OCI-LY7 (cell line): ENCODE measurements at regions not wholly inside any gene's neighbourhood (a gene's known extent, or its start where the extent isn't known, plus 50 kb on each side); places are given as distances from the start of the nearest gene placed in this dataset.

ENCODE experiments used
- BruUV-seq: library from RNA; stranded (reverse); fragments of 400-500 nt; replicated peaks from 2 replicates; lab custom pipeline; 2021; lab: Mats Ljungman, UMichigan
- CTCF ChIA-PET: fragments of 300-600 bp; sonication (Branson Sonifier 250); formaldehyde crosslinking; loops from one replicate; lab custom pipeline; 2022; ENCODE audit warnings: antibody characterized with exemption; ENCODE audit not compliant: unreplicated experiment; lab: Charles Lee
- POLR2A ChIA-PET: fragments of 300-600 bp; sonication (Branson Sonifier 250); formaldehyde crosslinking; loops from one replicate; lab custom pipeline; 2022; ENCODE audit warnings: antibody characterized with exemption; lab: Charles Lee
- DNase-seq: peaks from one replicate; pipeline ENCODE4 v3.0.0-alpha.2; 2015; ENCODE audit warnings: low spot score
- H2AFZ ChIP-seq: fragments of 200-600 bp; sonication (generic), shearing (Covaris generic); 2 replicates; pipeline ENCODE4 v1.6.1; 2014; ENCODE audit warnings: mild to moderate bottlenecking, antibody characterized with exemption, low read length, moderate library complexity
- H3K27ac ChIP-seq: fragments of 200-600 bp; sonication (generic); 2 replicates; pipeline ENCODE4 v1.5.1; 2014; ENCODE audit warnings: mixed run types, low read depth, mild to moderate bottlenecking, moderate library complexity, low read length, inconsistent platforms; ENCODE audit not compliant: poor library complexity, severe bottlenecking
- H3K36me3 ChIP-seq: fragments of 200-600 bp; sonication (generic); 2 replicates; pipeline ENCODE4 v1.6.1; 2014; ENCODE audit warnings: mild to moderate bottlenecking, antibody characterized with exemption, low read length, moderate library complexity, mixed read lengths; ENCODE audit not compliant: insufficient read depth
- H3K4me1 ChIP-seq: fragments of 200-600 bp; sonication (generic); 2 replicates; pipeline ENCODE4 v1.5.1; 2014; ENCODE audit warnings: mild to moderate bottlenecking, low read length; ENCODE audit not compliant: insufficient read depth, poor library complexity, severe bottlenecking
- H3K4me2 ChIP-seq: fragments of 200-600 bp; sonication (generic); 2 replicates; pipeline ENCODE4 v1.6.1; 2014; ENCODE audit warnings: mild to moderate bottlenecking, low read length
- H3K4me3 ChIP-seq: fragments of 200-600 bp; sonication (generic); 2 replicates; pipeline ENCODE4 v1.5.1; 2014; ENCODE audit warnings: mild to moderate bottlenecking, low read depth, low read length; ENCODE audit not compliant: poor library complexity, severe bottlenecking
- H3K79me2 ChIP-seq: fragments of 200-600 bp; sonication (generic); 2 replicates; pipeline ENCODE4 v1.6.1; 2016; ENCODE audit warnings: low read depth, mild to moderate bottlenecking, low read length, moderate library complexity, mixed read lengths; ENCODE audit not compliant: insufficient read depth
- H3K9me2 ChIP-seq: fragments of 200-600 bp; sonication (generic); 2 replicates; pipeline ENCODE4 v1.6.1; 2016; ENCODE audit warnings: mild to moderate bottlenecking, low read length, mixed read lengths; ENCODE audit not compliant: insufficient read depth
- H3K9me3 ChIP-seq: fragments of 200-600 bp; sonication (generic); 2 replicates; pipeline ENCODE4 v1.6.1; 2014; ENCODE audit warnings: mild to moderate bottlenecking, mixed run types, low read length, mixed read lengths
- H4K20me1 ChIP-seq: fragments of 200-600 bp; sonication (generic); 2 replicates; pipeline ENCODE4 v1.6.1; 2014; ENCODE audit warnings: mild to moderate bottlenecking, antibody characterized with exemption, low read length, moderate library complexity, mixed read lengths; ENCODE audit not compliant: insufficient read depth
- EZH2phosphoT487 ChIP-seq: fragments of 200-600 bp; sonication (generic); IDR thresholded peaks from 2 replicates; pipeline ENCODE4 v1.6.1; 2018; ENCODE audit warnings: low read depth, borderline replicate concordance, mild to moderate bottlenecking, mixed run types, antibody characterized with exemption, low read length, moderate library complexity, mixed read lengths
- intact Hi-C: fragments of 100-400 bp; cut with micrococcal nuclease; formaldehyde crosslinking; loops from one replicate; pipeline ENCODE4 v1.10.0; 2022; ENCODE audit not compliant: unreplicated experiment
- TF ChIP-seq, protein P1 (sequence below): fragments of 200-600 bp; sonication (generic); conservative IDR thresholded peaks from 2 replicates; pipeline ENCODE4 v1.5.1; 2014; ENCODE audit warnings: mild to moderate bottlenecking, antibody characterized with exemption, low read length, moderate library complexity, mixed read lengths

DNA sequence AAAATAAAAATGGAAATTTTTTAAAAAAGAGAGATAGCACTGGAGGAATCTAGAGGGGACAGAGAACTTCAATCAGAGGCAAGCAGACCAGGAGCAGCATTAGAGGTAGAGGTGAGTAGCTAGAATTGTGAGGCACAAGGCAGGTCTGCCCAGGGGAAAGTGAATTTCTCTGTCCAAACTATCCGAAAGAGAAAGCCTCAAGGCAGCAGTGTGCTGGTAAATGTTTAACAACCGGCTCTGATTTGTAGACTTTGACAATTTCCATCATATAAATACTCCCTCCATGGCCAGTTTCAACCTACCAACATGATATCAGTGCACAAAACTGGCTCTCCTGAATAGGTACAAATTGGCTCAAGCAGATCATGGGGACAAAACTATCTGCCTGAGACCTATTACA, 160.6 kb upstream of the EGLN3 start:
- Histone ChIP-seq H4K20me1 (no peaks in the 10 kb centered on the region), H2AFZ (no peak overlapping the region), H3K27ac (no peak overlapping the region), H3K4me3 (no peak overlapping the region), H3K9me3 (no peaks in the 10 kb centered on the region), H3K4me2 (no peak overlapping the region), H3K79me2 (no peaks in the 10 kb centered on the region), H3K36me3 (no peaks in the 10 kb centered on the region), H3K9me2 (no peaks in the 10 kb centered on the region), H3K4me1 (no peaks in the 10 kb centered on the region)
- no peak for TF ChIP-seq EZH2phosphoT487
- TF ChIP-seq, protein P1, sequence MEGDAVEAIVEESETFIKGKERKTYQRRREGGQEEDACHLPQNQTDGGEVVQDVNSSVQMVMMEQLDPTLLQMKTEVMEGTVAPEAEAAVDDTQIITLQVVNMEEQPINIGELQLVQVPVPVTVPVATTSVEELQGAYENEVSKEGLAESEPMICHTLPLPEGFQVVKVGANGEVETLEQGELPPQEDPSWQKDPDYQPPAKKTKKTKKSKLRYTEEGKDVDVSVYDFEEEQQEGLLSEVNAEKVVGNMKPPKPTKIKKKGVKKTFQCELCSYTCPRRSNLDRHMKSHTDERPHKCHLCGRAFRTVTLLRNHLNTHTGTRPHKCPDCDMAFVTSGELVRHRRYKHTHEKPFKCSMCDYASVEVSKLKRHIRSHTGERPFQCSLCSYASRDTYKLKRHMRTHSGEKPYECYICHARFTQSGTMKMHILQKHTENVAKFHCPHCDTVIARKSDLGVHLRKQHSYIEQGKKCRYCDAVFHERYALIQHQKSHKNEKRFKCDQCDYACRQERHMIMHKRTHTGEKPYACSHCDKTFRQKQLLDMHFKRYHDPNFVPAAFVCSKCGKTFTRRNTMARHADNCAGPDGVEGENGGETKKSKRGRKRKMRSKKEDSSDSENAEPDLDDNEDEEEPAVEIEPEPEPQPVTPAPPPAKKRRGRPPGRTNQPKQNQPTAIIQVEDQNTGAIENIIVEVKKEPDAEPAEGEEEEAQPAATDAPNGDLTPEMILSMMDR, result no peak
- intact Hi-C loops, result no loop called here
- no peak for DNase-seq
- POLR2A ChIA-PET, result no interaction called here
- CTCF ChIA-PET, result no interaction called here
- no TSS peak for BruUV-seq

DNA sequence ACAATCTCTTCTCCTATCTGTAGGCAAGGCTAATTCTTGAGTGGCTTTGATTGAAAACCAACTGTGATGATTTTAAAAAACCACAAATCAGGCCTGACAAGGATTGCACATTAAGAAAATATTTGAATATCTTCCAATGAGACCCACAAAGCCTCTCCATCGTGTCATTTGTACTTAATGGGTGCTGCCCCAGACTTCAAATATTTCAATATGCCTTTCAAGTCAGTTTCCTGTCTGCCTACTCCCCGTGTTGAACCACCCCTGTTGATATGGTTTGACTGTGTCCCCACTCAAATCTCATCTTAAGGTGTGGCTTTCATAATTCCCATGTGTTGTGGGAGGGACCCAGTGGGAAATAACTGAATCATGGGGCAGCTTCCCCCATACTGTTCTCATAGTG, 159.7 kb upstream of the EGLN3 start:
- H3K9me2 ChIP-seq, result no peaks in the 10 kb centered on the region
- no peaks in the 10 kb centered on the region for H4K20me1 ChIP-seq
- no peaks in the 10 kb centered on the region for H3K36me3 ChIP-seq
- DNase-seq, result no peak
- H3K27ac ChIP-seq, result no peak overlapping the region
- no peak overlapping the region for H2AFZ ChIP-seq
- no peaks in the 10 kb centered on the region for H3K9me3 ChIP-seq
- TF ChIP-seq EZH2phosphoT487, result no peak
- TF ChIP-seq, protein P1, result no peak
- no peak overlapping the region for H3K4me3 ChIP-seq
- POLR2A ChIA-PET, result no interaction called here
- no peak overlapping the region for H3K4me2 ChIP-seq
- no TSS peak for BruUV-seq
- no peaks in the 10 kb centered on the region for H3K79me2 ChIP-seq
- no peaks in the 10 kb centered on the region for H3K4me1 ChIP-seq
- CTCF ChIA-PET, result no interaction called here
- intact Hi-C loops, result no loop called here

- intact Hi-C loops, result no loop called here
These were observed 156.6 kb upstream of the EGLN3 start for GRCh38 chr14:34107441-34107840.

More at GRCh38 chr14:34107441-34107840, 156.6 kb upstream of the EGLN3 start:
- Histone ChIP-seq H3K9me2 (no peaks in the 10 kb centered on the region), H3K4me1 (no peaks in the 10 kb centered on the region), H4K20me1 (no peaks in the 10 kb centered on the region), H3K27ac (no peak overlapping the region), H3K79me2 (no peaks in the 10 kb centered on the region), H3K4me3 (no peak overlapping the region), H3K4me2 (no peak overlapping the region), H2AFZ (no peak overlapping the region), H3K36me3 (no peaks in the 10 kb centered on the region), H3K9me3 (no peaks in the 10 kb centered on the region)
- ChIA-PET POLR2A (interaction anchor here (0.7 kb wide), 1 partner anchor 106 kb away, joined by 3 read pairs; no protein-coding TSS in a partner anchor), CTCF (no interaction called here)
- BruUV-seq, result no TSS peak
- no peak for TF ChIP-seq EZH2phosphoT487
- TF ChIP-seq, protein P1, result no peak
- no peak for DNase-seq
